Lower leg skin (tissue), 4 donors: ENCODE measurements at regions not wholly inside any gene's neighbourhood (a gene's known extent, or its start where the extent isn't known, plus 50 kb on each side); places are given as distances from the start of the nearest gene placed in this dataset.

Source experiments
- DNase-seq, 2 donors: peaks; one replicate each; pipeline ENCODE4 v3.0.0-alpha.2; 2019; ENCODE audit warnings: low spot score in 2 of 2
- H3K4me3 ChIP-seq: fragments of 200-600 bp; sonication (generic); 2 replicates; pipeline ENCODE4 v1.5.1; 2017; ENCODE audit warnings: mild to moderate bottlenecking, low read depth; ENCODE audit not compliant: poor library complexity, severe bottlenecking
- POLR2A ChIP-seq, 2 donors: fragments of 450-650 bp; IDR thresholded peaks; one replicate each; pipeline ENCODE4 v1.6.1; 2016 to 2017; ENCODE audit warnings: antibody characterized with exemption in 2 of 2, mild to moderate bottlenecking in 1 of 2, moderate library complexity in 1 of 2
- WGBS, 2 donors: methylation state at CpG; one replicate each; pipeline ENCODE4 v1.1.5; 2018; 5-methylcytosine and 5-hydroxymethylcytosine counted together
- intact Hi-C: fragments of 100-400 bp; cut with DNase I; formaldehyde crosslinking; loops from one replicate; pipeline ENCODE4 v1.15.0; 2023; ENCODE audit warnings: low total_unique reads
- TF ChIP-seq, protein P1 (sequence below), 3 donors: fragments of 450-650 bp; IDR thresholded peaks; one replicate each; pipeline ENCODE4 v1.5.1; 2016; ENCODE audit warnings: antibody characterized with exemption in 3 of 3, mild to moderate bottlenecking in 3 of 3, moderate library complexity in 2 of 3

DNA sequence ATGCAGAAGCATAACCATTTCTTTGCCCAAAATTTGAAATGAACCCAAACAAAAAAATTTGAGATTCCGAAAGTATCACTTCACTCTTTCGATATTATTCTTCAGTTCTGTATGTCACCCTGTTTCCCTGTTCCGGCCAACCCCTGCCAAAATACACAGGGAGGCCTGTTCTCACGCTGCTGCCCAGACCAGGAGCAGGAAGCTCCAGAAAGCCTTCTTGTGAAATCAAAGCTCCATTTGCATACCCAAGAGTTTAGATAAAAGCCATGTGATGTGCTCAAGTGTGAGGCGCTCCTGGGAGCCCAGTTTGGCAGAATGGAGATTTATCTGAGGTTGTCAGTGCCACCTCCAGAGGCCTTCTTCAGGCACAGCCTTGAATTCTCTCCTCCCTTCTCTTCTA lies 236.2 kb downstream of the FGFR2 start:
- TF ChIP-seq, protein P1, sequence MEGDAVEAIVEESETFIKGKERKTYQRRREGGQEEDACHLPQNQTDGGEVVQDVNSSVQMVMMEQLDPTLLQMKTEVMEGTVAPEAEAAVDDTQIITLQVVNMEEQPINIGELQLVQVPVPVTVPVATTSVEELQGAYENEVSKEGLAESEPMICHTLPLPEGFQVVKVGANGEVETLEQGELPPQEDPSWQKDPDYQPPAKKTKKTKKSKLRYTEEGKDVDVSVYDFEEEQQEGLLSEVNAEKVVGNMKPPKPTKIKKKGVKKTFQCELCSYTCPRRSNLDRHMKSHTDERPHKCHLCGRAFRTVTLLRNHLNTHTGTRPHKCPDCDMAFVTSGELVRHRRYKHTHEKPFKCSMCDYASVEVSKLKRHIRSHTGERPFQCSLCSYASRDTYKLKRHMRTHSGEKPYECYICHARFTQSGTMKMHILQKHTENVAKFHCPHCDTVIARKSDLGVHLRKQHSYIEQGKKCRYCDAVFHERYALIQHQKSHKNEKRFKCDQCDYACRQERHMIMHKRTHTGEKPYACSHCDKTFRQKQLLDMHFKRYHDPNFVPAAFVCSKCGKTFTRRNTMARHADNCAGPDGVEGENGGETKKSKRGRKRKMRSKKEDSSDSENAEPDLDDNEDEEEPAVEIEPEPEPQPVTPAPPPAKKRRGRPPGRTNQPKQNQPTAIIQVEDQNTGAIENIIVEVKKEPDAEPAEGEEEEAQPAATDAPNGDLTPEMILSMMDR (IDR thresholded peaks at IDR 0.05), result no peak
- TF ChIP-seq POLR2A (IDR thresholded peaks at IDR 0.05), result no peak
- intact Hi-C loops, result no loop called here
- WGBS, 2 donors, result 71 to 85% methylated on average over 5 of the region's 5 CpGs
- H3K4me3 ChIP-seq, result no peak overlapping the region
- no peak for DNase-seq

DNA sequence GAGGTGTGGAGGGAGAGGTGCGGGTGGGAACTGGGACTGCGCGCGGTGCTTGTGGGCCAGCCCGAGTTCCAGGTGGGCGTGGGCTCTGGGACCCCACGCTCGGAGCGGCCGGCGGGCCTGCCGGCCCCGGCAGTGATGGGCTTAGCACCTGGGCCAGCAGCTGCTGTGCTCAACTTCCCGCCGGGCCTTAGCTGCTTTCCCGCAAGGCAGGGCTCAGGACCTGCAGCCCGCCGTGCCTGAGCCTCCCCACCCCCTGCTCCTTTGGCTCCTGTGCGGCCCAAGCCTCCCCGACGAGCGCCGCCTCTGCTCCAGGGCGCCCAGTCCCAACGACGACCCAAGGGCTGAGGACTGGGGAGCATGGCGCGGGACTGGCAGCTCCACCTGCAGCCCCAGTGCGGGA lies 232.7 kb downstream of the FGFR2 start:
- TF ChIP-seq POLR2A (IDR thresholded peaks at IDR 0.05), result no peak
- TF ChIP-seq, protein P1 (IDR thresholded peaks at IDR 0.05), result no peak
- DNase-seq, result no peak
- WGBS, 2 donors, result 96 to 97% methylated on average over 16 to 29 of the region's 29 CpGs
- intact Hi-C loops, result no loop called here
- H3K4me3 ChIP-seq, result no peak overlapping the region

DNA sequence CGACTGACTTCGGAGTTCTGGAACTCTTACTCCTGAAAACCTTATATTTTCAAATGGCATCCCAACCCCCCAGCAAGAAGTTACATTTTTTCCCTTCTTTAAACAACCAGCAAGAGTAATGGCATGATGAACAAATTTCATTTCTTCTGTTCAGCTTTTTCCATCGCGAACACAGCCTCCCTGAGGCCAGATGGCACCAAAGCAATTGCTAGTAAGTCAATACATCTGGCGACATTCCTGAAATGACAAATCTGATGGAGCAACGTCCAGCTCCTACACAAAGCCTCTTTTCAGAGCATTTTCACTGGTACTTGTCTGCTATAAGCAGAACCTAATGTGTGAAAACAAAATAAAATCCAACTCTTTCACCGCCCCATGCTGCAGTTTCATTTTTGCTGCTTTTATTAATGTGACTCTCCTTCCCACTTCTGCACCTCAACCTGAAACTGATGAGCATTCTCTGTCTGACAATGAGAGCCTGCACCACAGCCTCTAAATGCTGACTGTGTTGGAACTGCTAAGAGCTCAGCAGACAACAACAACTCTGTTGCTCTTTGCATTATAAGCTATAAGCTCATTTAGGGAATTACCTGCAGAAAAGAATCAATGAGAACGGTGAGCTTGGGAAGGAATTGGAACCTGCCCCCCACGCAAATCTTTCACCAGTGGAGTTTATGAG lies 229.8 kb downstream of the FGFR2 start:
- TF ChIP-seq, protein P1 (IDR thresholded peaks at IDR 0.05), result no peak
- no peak for TF ChIP-seq POLR2A (IDR thresholded peaks at IDR 0.05)
- no peak overlapping the region for H3K4me3 ChIP-seq
- 45 to 48% methylated on average over 9 of the region's 9 CpGs for WGBS, 2 donors
- no peak for DNase-seq
- intact Hi-C loops, result no loop called here

DNA sequence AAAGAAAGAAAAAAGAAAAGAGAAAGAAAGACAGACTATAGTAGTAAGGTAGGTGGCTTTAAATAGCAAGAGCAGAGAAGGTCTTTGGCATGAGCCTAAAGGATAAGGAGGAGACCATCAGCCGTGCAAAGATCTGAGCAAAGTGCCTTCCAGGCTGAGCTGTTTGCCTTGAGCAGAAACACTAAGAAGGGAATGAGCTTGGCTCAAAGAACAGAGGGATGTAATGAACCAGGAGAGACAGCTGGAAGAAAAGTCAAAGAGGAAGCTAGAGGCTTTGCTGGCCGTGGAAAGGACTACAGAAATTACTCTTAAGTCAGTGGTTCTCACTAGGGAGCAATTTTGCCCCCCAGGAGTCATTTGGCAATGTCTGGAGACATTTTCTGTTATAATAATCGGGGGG lies 228.6 kb downstream of the FGFR2 start:
- DNase-seq, result no peak
- WGBS, 2 donors, result 52 to 57% methylated on average over 3 of the region's 3 CpGs
- intact Hi-C loops, result no loop called here

DNA sequence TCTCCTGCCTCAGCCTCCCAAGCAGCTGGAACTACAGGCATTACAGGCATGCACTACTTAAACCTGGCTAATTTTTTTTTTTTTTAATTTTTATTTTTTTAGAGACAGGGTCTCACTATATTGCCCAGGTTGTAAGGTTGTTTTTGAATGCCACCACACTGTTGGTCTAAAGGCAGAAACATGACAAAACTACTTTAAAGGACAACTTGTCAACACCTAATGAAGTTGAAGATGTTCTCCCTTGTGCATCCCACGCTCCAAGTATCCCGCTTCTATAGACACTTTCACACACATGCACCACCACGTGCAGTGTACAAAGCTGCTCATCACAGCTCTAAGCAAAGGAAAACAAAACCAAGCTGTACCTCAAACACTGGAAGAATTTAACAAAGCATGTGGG lies 226.4 kb downstream of the FGFR2 start:
- 89 to 94% methylated on average over 3 of the region's 3 CpGs for WGBS, 2 donors
- no peak for DNase-seq
- intact Hi-C loops, result no loop called here
- no peak for TF ChIP-seq POLR2A (IDR thresholded peaks at IDR 0.05)
- TF ChIP-seq, protein P1 (IDR thresholded peaks at IDR 0.05), result no peak
- no peak overlapping the region for H3K4me3 ChIP-seq

More for the DNA sequence above, 228.6 kb downstream of the FGFR2 start:
- TF ChIP-seq, protein P1 (IDR thresholded peaks at IDR 0.05), result no peak
- no peak for TF ChIP-seq POLR2A (IDR thresholded peaks at IDR 0.05)
- no peak overlapping the region for H3K4me3 ChIP-seq

DNA sequence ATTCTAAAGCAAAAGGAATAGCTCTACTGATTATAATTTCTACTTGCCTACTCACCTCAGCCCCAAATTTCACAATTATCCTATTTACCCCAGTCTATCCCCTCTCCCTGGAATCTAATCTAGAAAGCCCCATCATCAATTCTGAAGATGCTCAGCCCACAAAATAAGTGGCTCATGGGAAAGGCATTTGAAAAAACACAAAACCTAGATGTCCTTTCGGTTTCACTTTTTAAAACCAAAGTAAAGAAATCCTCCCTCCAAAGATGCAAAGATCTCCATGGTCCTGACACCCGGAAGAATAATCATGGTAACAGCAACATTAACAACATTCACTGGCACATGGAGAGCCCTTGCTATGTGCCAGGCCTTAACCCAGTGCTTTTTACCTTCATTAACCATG lies 224.8 kb downstream of the FGFR2 start:
- TF ChIP-seq POLR2A (IDR thresholded peaks at IDR 0.05), result no peak
- TF ChIP-seq, protein P1 (IDR thresholded peaks at IDR 0.05), result no peak
- intact Hi-C loops, result no loop called here
- H3K4me3 ChIP-seq, result no peak overlapping the region
- WGBS, 2 donors, result 73% methylated on average over 2 of the region's 2 CpGs
- DNase-seq, result no peak
